22Rv1 (cell line): ENCODE measurements at regions not wholly inside any gene's neighbourhood (a gene's known extent, or its start where the extent isn't known, plus 50 kb on each side); places are given as distances from the start of the nearest gene placed in this dataset.

Source experiments
- ZFX ChIP-seq: fragments of 450-650 bp; IDR thresholded peaks from 2 replicates; pipeline ENCODE4 v1.6.1; 2017; ENCODE audit warnings: antibody characterized with exemption, borderline replicate concordance
- TF ChIP-seq, protein P1 (sequence below): fragments of 450-650 bp; IDR thresholded peaks from 2 replicates; pipeline ENCODE4 v1.5.1; 2017; ENCODE audit warnings: mild to moderate bottlenecking

DNA sequence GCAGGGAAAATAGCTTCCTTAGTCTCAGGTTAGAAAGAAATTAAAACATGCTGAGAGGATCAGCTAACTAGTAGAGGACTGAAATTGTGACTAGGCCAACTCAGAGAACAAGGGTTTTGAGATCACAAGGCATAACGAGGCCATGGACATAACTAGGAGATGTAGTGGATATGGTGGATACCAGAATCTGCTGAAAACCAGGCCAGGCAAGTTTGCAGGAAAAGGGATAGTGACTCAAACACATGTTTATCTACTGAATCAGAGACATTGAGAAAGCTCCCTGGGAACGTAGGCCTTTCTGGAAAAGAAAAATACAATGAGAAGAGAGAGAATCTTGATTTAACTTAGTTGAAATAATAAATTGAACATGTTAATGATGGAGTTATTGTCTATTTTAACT lies 326.5 kb upstream of the GBE1 start:
- TF ChIP-seq, protein P1, sequence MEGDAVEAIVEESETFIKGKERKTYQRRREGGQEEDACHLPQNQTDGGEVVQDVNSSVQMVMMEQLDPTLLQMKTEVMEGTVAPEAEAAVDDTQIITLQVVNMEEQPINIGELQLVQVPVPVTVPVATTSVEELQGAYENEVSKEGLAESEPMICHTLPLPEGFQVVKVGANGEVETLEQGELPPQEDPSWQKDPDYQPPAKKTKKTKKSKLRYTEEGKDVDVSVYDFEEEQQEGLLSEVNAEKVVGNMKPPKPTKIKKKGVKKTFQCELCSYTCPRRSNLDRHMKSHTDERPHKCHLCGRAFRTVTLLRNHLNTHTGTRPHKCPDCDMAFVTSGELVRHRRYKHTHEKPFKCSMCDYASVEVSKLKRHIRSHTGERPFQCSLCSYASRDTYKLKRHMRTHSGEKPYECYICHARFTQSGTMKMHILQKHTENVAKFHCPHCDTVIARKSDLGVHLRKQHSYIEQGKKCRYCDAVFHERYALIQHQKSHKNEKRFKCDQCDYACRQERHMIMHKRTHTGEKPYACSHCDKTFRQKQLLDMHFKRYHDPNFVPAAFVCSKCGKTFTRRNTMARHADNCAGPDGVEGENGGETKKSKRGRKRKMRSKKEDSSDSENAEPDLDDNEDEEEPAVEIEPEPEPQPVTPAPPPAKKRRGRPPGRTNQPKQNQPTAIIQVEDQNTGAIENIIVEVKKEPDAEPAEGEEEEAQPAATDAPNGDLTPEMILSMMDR = no peak
- TF ChIP-seq ZFX = no peak
